ENCODE measurements at regions not wholly inside any gene's neighbourhood (a gene's known extent, or its start where the extent isn't known, plus 50 kb on each side); places are given as distances from the start of the nearest gene placed in this dataset.

DNA sequence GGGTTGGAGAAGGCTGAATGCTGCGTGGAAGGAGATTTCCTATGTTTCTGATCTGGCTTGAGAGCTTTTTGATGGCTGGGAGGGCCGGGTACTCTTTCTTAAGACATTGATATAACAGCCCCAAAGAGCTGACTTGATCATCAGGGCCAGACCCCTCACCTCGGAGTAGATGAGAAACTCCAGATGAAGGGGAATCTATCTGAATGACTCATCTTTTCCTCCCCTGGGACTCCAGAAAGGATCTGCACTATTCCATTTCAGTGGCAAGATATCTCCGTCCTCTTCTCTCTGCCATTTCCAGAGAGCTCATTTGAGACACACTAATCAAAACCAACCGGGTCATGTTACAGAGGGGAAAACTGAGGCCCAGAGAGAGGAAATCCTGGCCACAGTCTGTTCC, 92.9 kb upstream of the MSX1 start:
- TF ChIP-seq, protein P1, sequence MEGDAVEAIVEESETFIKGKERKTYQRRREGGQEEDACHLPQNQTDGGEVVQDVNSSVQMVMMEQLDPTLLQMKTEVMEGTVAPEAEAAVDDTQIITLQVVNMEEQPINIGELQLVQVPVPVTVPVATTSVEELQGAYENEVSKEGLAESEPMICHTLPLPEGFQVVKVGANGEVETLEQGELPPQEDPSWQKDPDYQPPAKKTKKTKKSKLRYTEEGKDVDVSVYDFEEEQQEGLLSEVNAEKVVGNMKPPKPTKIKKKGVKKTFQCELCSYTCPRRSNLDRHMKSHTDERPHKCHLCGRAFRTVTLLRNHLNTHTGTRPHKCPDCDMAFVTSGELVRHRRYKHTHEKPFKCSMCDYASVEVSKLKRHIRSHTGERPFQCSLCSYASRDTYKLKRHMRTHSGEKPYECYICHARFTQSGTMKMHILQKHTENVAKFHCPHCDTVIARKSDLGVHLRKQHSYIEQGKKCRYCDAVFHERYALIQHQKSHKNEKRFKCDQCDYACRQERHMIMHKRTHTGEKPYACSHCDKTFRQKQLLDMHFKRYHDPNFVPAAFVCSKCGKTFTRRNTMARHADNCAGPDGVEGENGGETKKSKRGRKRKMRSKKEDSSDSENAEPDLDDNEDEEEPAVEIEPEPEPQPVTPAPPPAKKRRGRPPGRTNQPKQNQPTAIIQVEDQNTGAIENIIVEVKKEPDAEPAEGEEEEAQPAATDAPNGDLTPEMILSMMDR (IDR thresholded peaks at IDR 0.05) = no peak
- no peak for TF ChIP-seq EP300 (IDR thresholded peaks at IDR 0.05)
- no peak for TF ChIP-seq POLR2A (IDR thresholded peaks at IDR 0.05)

Measured in ovary (tissue), 3 donors.